ENCODE measurements at regions not wholly inside any gene's neighbourhood (a gene's known extent, or its start where the extent isn't known, plus 50 kb on each side); places are given as distances from the start of the nearest gene placed in this dataset.
A peak's percentile ranks its signal among the peaks of the same experiment; 100 is the strongest.

DNA sequence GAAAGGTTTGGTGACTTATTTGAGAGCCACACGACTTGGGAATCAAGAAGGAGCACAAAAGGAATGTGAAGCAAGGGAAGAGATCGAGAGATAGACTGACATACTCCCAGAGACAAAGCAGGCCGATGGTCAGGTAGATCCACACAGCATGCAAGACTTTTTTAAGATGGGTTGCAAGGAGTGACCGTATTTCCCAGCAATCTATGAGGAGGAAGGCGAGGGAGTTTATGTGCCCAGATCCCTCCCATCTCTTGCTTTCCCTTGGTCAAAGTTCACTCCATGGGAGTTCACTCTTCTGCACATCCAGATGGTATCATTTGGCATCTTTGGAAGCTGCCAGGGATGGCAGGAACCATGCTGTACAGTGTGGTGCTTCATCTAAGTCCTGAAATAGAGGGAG, 148.9 kb downstream of the RMI1 start:
- Histone ChIP-seq H3K9ac (ENCODE audit: low read length) (no peak overlapping the region), H3K9me3 (ENCODE audit: control insufficient read depth, low read length) (no peaks in the 10 kb centered on the region), H3K4me1 (ENCODE audit: control insufficient read depth, insufficient read depth, low read length) (no peaks in the 10 kb centered on the region), H3K27me3 (replicated peaks; ENCODE audit: control insufficient read depth, insufficient read depth, low read length) (peaks cover 5% of the 10 kb centered on the region), H3K36me3 (ENCODE audit: control insufficient read depth, insufficient read depth, low read length, severe bottlenecking) (no peaks in the 10 kb centered on the region), H3K4me3 (ENCODE audit: low read length) (no peak overlapping the region)
- no peak for DNase-seq (ENCODE audit: low read depth)

DNA sequence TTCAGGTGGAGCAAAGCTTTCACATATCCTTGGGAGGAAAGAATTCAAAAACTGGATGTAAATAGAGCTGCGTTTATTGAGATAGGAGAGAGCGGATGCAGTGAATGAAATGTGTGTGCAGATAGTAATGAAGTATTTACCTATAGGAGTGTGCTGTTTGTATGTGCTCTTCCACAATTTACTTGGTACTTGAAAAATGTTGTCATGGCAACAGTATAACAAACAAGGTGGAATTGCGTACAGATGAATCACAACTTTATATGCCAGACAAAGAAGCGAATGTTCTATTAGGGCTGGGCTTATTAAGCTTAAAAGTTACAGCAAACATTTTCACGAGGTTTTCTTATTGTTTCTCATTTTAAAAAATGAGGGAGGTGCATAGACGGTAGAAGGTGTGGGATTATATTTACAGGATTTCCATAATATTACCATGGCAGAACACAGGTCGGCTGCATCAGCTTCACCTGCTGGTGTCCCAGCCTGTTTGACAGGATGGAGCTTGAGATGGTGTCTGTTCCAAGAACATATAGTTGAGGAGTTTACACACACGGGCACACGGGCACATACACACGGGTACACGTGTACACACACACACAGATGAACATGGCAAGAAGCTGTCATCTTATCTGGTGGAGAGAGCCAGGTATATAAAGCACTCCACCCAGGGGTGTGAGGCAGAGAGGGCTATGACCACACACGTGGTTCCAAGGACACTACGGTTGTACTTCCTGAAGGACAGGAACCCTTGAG, 155.7 kb downstream of the RMI1 start:
- peak; percentile 31 for DNase-seq (ENCODE audit: low read depth)
- no peaks in the 10 kb centered on the region for H3K36me3 ChIP-seq (ENCODE audit: control insufficient read depth, insufficient read depth, low read length, severe bottlenecking)
- H3K27me3 ChIP-seq (replicated peaks; ENCODE audit: control insufficient read depth, insufficient read depth, low read length), result peaks cover 13% of the 10 kb centered on the region
- peaks cover 25% of the 10 kb centered on the region for H3K4me1 ChIP-seq (ENCODE audit: control insufficient read depth, insufficient read depth, low read length)
- no peak overlapping the region for H3K4me3 ChIP-seq (ENCODE audit: low read length)
- no peak overlapping the region for H3K9ac ChIP-seq (ENCODE audit: low read length)
- no peaks in the 10 kb centered on the region for H3K9me3 ChIP-seq (ENCODE audit: control insufficient read depth, low read length)

DNA sequence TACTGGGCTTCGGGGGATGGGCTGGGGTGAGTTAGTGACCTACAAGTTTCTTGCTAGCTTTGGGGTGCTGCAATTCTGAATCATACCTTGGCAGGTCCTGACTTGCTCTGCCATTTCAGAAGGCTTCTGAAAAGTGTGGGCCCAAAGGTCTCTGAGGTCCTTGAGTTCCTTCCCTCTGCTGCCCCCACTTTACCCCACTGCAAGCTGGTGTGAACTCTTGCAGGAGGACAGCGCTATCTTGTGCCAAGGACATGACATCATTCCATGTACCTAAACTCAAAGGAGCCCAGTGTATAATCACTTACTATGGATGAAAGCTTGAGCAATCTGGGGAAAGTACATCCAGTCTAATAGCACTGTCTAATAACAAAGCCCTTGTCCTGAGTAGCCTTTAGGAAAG, 157.4 kb downstream of the RMI1 start:
- no peaks in the 10 kb centered on the region for H3K9me3 ChIP-seq (ENCODE audit: control insufficient read depth, low read length)
- H3K4me1 ChIP-seq (ENCODE audit: control insufficient read depth, insufficient read depth, low read length), result peaks cover 25% of the 10 kb centered on the region
- no peak overlapping the region for H3K4me3 ChIP-seq (ENCODE audit: low read length)
- H3K9ac ChIP-seq (ENCODE audit: low read length), result no peak overlapping the region
- peaks cover 26% of the 10 kb centered on the region for H3K27me3 ChIP-seq (replicated peaks; ENCODE audit: control insufficient read depth, insufficient read depth, low read length)
- H3K36me3 ChIP-seq (ENCODE audit: control insufficient read depth, insufficient read depth, low read length, severe bottlenecking), result no peaks in the 10 kb centered on the region
- peak; percentile 30 for DNase-seq (ENCODE audit: low read depth)

DNA sequence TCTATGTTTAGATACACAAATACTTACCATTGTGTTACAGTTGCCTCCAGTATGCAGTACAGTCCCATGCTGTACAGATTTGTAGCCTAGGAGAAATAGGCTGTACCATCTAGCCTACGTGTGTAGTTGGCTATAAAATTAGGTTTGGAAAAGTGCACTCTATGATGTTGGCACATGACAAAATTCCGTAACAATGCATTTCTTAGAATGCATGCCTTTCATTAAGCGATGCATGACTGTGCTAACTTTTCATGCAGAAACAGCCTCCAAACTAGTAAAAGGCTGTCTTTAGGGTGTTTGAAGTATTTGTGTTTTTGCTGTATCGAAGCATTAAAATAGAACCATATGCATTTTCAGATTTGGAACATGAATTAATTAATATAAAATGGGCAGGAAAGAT, 157.9 kb downstream of the RMI1 start:
- Histone ChIP-seq H3K4me3 (ENCODE audit: low read length) (no peak overlapping the region), H3K36me3 (ENCODE audit: control insufficient read depth, insufficient read depth, low read length, severe bottlenecking) (no peaks in the 10 kb centered on the region), H3K9me3 (ENCODE audit: control insufficient read depth, low read length) (no peaks in the 10 kb centered on the region), H3K27me3 (replicated peaks; ENCODE audit: control insufficient read depth, insufficient read depth, low read length) (peaks cover 29% of the 10 kb centered on the region), H3K4me1 (ENCODE audit: control insufficient read depth, insufficient read depth, low read length) (peaks cover 25% of the 10 kb centered on the region), H3K9ac (ENCODE audit: low read length) (no peak overlapping the region)
- peak; percentile 24 for DNase-seq (ENCODE audit: low read depth)

DNA sequence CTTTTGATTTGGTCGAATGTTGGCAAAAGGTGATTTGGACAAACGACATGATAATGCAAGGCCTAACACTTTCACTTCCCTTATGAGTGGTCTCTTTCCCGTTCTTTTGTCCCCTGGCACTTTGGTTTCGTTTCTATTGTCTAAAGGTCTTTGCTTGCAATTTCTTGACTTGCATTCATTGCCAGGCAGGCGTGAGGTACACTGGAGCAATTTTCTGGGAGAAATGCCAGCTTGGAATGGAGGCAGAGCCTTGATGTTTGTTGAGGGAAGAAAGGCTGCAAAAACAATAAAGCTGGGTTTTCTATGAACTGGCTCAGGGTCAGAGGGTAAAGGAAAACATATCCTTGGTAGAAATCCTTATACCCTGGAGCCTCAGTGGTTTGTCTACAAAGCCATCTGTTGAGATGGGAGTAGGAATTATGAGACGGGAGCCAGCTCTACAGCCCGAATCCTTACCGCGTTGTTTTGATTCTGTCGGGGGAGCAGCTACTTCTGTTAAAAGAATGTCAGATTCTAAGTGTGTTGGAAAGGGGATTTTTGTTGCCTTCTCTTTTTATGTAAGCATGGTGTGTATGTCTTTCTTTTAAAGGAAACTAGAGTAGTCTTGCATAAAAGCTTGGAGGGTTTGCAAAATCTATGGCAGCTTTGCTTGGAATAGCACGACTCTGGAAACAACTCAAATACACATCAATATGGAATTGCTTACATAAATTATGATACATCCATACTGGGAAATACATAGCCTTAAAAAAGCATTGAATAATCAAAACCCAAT, 158.9 kb downstream of the RMI1 start:
- peak; percentile 88 for DNase-seq (ENCODE audit: low read depth)

DNA sequence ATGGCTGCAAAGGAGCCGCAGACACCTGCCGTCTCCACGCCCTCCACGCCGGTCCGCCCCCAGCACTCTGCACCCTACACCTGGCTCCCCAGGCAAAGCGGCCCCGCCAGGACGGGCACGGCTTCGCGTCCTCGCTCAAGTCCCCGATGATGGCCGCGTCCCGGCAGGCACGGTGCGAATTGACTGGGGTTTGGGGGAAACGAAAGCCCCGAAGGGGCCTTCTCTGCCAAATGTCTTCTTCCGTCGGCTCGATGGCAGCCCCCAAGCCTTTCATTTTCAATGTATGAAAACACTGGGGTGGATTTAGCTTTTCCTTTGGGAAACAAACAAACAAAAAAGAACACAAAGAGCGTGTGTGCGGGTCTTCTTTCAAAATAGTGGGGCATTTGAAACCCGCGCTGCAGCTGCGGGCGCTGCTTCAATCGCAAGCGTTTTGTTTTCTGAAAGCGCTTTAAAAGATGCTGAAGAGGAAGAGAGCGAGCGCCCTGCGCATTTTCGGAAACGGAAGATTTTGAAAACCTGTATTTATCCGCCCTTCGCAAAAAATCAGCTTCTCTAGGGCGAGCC, 160.0 kb downstream of the RMI1 start:
- peaks cover 32% of the 10 kb centered on the region for H3K27me3 ChIP-seq (replicated peaks; ENCODE audit: control insufficient read depth, insufficient read depth, low read length)
- peak overlapping the region; percentile 77 for H3K4me3 ChIP-seq (ENCODE audit: low read length)
- no peak overlapping the region for H3K9ac ChIP-seq (ENCODE audit: low read length)
- H3K36me3 ChIP-seq (ENCODE audit: control insufficient read depth, insufficient read depth, low read length, severe bottlenecking), result no peaks in the 10 kb centered on the region
- peaks cover 25% of the 10 kb centered on the region for H3K4me1 ChIP-seq (ENCODE audit: control insufficient read depth, insufficient read depth, low read length)
- H3K9me3 ChIP-seq (ENCODE audit: control insufficient read depth, low read length), result no peaks in the 10 kb centered on the region
- peak; percentile 43 for DNase-seq (ENCODE audit: low read depth)

More for the DNA sequence above, 158.9 kb downstream of the RMI1 start:
- H3K9ac ChIP-seq (ENCODE audit: low read length), result no peak overlapping the region
- no peaks in the 10 kb centered on the region for H3K36me3 ChIP-seq (ENCODE audit: control insufficient read depth, insufficient read depth, low read length, severe bottlenecking)
- no peak overlapping the region for H3K4me3 ChIP-seq (ENCODE audit: low read length)
- H3K27me3 ChIP-seq (replicated peaks; ENCODE audit: control insufficient read depth, insufficient read depth, low read length), result peaks cover 32% of the 10 kb centered on the region
- H3K4me1 ChIP-seq (ENCODE audit: control insufficient read depth, insufficient read depth, low read length), result peaks cover 25% of the 10 kb centered on the region
- H3K9me3 ChIP-seq (ENCODE audit: control insufficient read depth, low read length), result no peaks in the 10 kb centered on the region

DNA sequence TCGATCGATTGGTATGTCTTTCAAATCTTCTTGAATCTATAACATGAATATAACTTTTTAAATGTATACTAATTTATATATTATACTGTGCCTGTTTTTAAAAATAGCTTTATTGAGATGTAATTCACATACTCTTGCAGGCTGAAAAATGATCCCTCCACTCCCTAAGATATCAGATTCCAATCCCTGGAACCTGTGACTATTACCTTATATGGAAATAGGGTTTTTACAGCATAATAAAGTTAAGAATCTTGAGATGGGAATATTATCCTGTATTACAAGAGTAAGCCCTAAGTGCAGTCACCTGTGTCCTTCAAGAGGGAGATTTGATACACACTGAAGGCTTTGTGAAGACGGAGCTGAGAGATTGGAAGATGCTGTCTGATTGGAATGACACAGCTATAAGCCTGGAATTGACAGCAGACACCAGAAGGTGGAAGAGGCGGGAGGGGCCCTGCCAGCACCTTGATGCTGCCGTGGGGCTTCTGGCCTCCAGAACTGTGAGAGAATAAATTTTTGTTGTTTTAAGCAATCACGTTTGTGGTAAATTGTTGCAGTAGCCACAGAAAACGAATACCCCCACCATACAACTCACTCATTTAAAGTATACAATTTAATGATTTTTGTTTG, 161.3 kb downstream of the RMI1 start:
- H3K27me3 ChIP-seq (replicated peaks; ENCODE audit: control insufficient read depth, insufficient read depth, low read length), result peaks cover 32% of the 10 kb centered on the region
- H3K9me3 ChIP-seq (ENCODE audit: control insufficient read depth, low read length), result no peaks in the 10 kb centered on the region
- no peak overlapping the region for H3K4me3 ChIP-seq (ENCODE audit: low read length)
- no peak for DNase-seq (ENCODE audit: low read depth)
- H3K4me1 ChIP-seq (ENCODE audit: control insufficient read depth, insufficient read depth, low read length), result peaks cover 32% of the 10 kb centered on the region
- H3K36me3 ChIP-seq (ENCODE audit: control insufficient read depth, insufficient read depth, low read length, severe bottlenecking), result no peaks in the 10 kb centered on the region
- H3K9ac ChIP-seq (ENCODE audit: low read length), result no peak overlapping the region

DNA sequence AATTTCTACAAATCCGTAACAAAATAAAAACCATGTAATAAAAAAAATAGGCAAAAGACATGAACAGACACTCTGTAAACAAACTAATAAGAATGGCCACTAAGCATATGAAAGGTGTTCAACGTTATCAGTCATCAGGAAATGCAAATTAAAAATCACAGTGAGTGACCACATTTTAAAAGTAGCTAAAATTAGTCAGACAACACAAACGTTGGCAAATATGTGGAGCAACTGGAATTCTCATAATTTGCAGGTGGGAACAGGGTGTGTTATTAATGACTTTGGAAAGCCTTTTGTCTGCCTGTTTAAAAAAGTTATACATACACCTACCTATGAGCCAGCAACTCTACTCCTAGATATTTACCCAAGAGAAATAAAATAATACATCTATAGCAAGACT, 164.4 kb downstream of the RMI1 start:
- Histone ChIP-seq H3K4me1 (ENCODE audit: control insufficient read depth, insufficient read depth, low read length) (peaks cover 17% of the 10 kb centered on the region), H3K36me3 (ENCODE audit: control insufficient read depth, insufficient read depth, low read length, severe bottlenecking) (no peaks in the 10 kb centered on the region), H3K9me3 (ENCODE audit: control insufficient read depth, low read length) (no peaks in the 10 kb centered on the region), H3K27me3 (replicated peaks; ENCODE audit: control insufficient read depth, insufficient read depth, low read length) (peaks cover 31% of the 10 kb centered on the region), H3K9ac (ENCODE audit: low read length) (no peak overlapping the region), H3K4me3 (ENCODE audit: low read length) (no peak overlapping the region)
- no peak for DNase-seq (ENCODE audit: low read depth)

DNA sequence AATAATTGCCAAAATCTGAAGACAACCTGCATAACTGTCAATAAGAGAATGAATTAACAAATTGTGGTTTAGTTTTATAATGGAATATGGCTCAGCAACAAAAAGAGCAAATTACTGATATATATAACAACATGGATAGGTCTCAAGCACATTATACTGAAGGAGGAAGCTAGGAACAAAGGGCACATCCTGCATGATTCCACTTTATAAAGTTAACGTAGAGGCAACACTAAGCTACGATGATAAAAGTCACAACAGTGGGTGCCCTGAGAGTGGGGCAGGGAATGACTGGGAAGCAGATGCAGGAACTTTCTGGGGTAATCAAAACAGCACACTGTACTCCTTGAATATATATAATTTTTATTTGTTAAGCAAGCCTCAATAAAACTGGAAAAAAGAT, 165.2 kb downstream of the RMI1 start:
- peaks cover 16% of the 10 kb centered on the region for H3K4me1 ChIP-seq (ENCODE audit: control insufficient read depth, insufficient read depth, low read length)
- no peak overlapping the region for H3K9ac ChIP-seq (ENCODE audit: low read length)
- H3K36me3 ChIP-seq (ENCODE audit: control insufficient read depth, insufficient read depth, low read length, severe bottlenecking), result no peaks in the 10 kb centered on the region
- DNase-seq (ENCODE audit: low read depth), result no peak
- H3K27me3 ChIP-seq (replicated peaks; ENCODE audit: control insufficient read depth, insufficient read depth, low read length), result peaks cover 24% of the 10 kb centered on the region
- H3K9me3 ChIP-seq (ENCODE audit: control insufficient read depth, low read length), result no peaks in the 10 kb centered on the region
- H3K4me3 ChIP-seq (ENCODE audit: low read length), result no peak overlapping the region

DNA sequence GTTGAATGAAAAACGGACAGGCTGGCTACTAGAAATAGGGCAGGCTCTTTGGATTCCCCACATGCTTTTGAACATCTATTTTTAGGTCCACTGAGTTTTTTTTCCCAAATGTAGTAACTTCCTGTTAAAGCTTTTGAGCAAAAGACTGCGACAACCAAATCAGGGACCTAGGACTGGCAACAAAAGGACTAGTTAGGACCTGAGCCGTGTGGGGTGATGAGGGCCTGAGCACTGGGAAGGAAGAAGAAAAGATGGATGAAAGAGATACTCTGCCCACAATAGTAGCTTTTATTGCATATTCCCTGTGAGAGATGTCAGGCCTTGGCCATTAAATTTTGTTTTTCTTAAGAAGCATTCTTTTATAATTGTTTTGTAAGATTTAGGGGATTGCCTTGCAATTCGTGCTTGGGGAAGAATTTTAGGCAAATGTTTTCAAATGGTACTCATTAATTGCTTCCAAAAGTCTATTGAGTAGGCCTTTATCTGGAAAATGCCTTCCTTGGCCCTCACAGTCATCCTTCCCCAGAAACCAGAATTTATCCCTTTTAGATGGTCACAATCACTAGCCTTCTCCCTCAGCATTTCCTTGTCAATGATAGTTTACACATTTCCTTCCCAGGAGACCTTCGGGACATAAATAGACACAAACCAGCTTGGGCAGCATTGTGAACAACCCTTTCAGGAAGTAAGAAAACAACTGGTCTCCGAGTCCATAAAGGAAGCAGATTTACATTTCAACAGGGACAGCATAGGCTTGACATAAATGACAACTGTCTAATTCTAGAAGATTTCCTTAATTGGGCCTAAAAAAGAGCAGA, 166.5 kb downstream of the RMI1 start:
- H3K4me1 ChIP-seq (ENCODE audit: control insufficient read depth, insufficient read depth, low read length), result peaks cover 16% of the 10 kb centered on the region
- no peak overlapping the region for H3K4me3 ChIP-seq (ENCODE audit: low read length)
- no peaks in the 10 kb centered on the region for H3K36me3 ChIP-seq (ENCODE audit: control insufficient read depth, insufficient read depth, low read length, severe bottlenecking)
- H3K27me3 ChIP-seq (replicated peaks; ENCODE audit: control insufficient read depth, insufficient read depth, low read length), result peaks cover 12% of the 10 kb centered on the region
- no peaks in the 10 kb centered on the region for H3K9me3 ChIP-seq (ENCODE audit: control insufficient read depth, low read length)
- peak; percentile 40 for DNase-seq (ENCODE audit: low read depth)
- H3K9ac ChIP-seq (ENCODE audit: low read length), result peak overlapping the region; percentile 10
